Fibroblast of the aortic adventitia (primary cell): ENCODE measurements at regions not wholly inside any gene's neighbourhood (a gene's known extent, or its start where the extent isn't known, plus 50 kb on each side); places are given as distances from the start of the nearest gene placed in this dataset.

ENCODE experiments used
- DNase-seq: peaks from one replicate; pipeline ENCODE4 v3.0.0-alpha.2; 2010; ENCODE audit warnings: low read depth
- H3K4me3 ChIP-seq: 2 replicates; pipeline ENCODE4 v1.5.1; 2011; ENCODE audit warnings: low read depth, mild to moderate bottlenecking, control low read depth, low read length, moderate library complexity
- TF ChIP-seq, protein P1 (sequence below): IDR thresholded peaks from 2 replicates; pipeline ENCODE4 v1.5.1; 2011; ENCODE audit warnings: mild to moderate bottlenecking, low read length, control low read depth, inconsistent platforms; ENCODE audit not compliant: insufficient read depth

DNA sequence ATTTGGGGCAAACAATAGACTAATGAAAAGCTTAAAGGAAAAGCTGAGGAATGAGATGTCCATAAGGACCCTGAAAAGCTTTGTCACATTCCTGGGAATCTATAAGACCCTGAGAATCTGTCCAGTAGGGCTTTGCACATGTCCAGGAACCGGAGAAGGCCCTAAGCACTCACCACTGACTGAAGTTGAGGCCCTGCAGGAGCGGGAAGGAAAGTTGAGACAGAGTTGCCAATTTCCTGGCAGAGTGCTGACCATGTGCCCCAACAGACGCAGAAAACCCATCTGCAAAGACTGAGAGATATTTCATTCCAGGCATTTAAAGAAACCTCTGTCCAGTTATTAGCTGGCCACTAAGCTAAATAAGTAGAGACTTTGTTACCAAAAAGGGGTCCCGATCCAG, 890.5 kb downstream of the UQCRFS1 start:
- no peak overlapping the region for H3K4me3 ChIP-seq

DNA sequence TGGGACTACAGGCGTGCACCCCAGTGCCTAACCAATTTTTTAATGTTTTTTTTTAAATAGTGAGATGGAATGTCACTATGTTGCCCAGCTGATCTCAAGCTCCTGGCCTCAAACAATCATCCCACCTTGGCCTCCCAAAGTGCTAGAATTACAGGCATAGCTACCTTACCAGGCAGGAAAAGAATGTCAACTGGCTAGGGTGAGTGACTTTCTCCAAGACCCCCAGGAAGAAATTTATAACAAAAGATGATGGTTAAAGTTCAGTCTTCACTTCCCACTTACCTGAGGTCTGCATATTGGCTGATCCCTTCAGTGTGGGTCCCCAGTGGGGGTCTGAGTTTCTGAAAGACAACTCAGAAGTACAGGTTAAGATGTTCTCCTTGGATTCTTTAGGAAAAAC, 893.0 kb downstream of the UQCRFS1 start:
- no peak overlapping the region for H3K4me3 ChIP-seq
- DNase-seq = no peak
- TF ChIP-seq, protein P1, sequence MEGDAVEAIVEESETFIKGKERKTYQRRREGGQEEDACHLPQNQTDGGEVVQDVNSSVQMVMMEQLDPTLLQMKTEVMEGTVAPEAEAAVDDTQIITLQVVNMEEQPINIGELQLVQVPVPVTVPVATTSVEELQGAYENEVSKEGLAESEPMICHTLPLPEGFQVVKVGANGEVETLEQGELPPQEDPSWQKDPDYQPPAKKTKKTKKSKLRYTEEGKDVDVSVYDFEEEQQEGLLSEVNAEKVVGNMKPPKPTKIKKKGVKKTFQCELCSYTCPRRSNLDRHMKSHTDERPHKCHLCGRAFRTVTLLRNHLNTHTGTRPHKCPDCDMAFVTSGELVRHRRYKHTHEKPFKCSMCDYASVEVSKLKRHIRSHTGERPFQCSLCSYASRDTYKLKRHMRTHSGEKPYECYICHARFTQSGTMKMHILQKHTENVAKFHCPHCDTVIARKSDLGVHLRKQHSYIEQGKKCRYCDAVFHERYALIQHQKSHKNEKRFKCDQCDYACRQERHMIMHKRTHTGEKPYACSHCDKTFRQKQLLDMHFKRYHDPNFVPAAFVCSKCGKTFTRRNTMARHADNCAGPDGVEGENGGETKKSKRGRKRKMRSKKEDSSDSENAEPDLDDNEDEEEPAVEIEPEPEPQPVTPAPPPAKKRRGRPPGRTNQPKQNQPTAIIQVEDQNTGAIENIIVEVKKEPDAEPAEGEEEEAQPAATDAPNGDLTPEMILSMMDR = no peak

More for the DNA sequence above, 890.5 kb downstream of the UQCRFS1 start:
- DNase-seq = no peak
- TF ChIP-seq, protein P1 = no peak

DNA sequence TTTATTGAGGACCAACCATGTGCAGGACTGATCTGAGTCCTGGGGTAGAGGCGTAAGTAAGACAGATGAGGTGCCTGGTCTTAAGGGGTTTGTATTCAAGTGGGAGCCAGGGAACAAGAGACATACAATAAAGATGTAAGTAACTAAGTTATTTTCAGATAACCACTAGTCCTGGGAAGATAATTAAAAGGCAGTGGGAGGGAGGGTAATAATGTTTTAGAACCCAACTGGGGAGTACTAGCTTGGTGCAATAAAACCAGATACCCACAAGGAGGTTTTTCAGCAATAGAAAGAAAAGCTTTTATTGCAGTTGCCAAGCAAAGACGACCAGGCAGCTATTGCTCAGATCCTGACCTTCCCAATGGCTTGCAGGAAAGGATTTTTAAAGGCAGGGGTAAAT, 893.7 kb downstream of the UQCRFS1 start:
- DNase-seq = no peak
- TF ChIP-seq, protein P1 = no peak
- H3K4me3 ChIP-seq = no peak overlapping the region

DNA sequence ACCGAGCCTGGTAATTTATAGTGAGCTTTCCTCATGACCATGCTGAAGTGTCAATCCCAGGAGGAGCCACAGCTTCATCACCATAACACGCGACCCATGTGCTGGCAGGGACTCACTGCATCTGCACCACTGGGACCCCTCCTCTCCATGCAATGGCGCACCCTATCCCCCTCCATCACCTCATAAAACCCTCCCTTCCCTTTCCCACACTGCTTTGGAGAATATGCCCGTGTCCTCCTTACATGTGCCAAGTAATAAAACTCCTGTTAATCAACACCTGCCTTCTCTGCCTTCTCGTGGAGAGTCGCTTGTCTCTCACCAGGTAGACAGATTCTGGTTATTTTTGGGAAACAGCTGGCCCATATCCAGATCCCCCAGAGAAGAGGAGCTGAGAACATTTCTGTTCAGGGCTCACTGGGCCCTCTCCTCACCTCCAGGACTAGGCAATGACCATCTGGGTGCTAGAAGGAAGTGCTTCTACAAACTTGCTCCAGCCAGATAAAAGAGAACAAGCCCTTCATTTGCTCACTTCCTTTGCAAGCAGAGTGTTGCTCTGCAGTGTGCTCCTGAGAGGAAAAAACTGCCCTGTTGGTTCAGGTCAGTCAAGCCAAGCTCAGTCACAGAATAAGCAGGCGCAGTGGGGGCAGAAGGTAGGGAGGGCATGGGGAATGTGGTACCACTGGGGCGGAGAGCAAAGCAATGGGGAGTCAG, 894.3 kb downstream of the UQCRFS1 start:
- TF ChIP-seq, protein P1 = no peak
- no peak for DNase-seq

DNA sequence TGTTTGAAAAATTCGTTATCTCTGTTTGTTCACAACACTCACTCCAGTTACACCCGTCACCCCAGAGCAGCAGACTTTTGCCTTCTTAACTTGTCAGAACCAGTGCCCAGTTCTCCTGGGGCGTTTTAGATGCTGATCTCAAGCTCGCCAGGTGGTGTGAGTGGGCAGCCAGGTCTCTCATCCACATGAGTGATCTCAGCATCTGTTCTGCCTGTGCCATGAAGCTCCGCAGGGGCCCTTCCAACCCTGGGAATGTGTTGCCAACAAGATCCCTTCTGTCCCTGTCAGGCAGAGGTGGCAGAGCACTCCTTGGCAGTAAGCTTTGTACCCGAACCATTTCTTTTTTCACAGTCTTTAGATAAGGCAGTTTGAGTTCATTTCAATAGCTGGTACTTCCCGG, 896.5 kb downstream of the UQCRFS1 start:
- no peak overlapping the region for H3K4me3 ChIP-seq
- no peak for DNase-seq
- TF ChIP-seq, protein P1 = no peak

More for the DNA sequence above, 894.3 kb downstream of the UQCRFS1 start:
- H3K4me3 ChIP-seq = no peak overlapping the region

DNA sequence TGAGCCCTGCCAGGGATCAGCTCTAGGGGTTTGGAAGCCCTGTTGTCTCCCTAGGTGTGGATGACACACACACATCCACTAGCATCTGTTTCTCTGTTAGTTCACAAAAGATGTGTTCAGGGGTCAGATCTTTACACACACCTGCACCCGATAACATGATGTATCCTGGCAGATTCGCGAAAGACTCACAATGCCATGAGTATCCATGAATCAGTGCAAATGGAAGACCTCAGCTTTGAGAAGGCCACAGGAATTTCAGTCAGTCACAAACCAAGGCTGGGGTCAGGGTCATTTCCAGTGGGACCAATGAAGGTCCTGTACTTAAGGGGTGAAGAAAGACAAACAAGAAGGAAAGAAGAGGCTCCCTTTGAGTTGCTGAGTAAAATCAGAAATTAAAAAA, 898.2 kb downstream of the UQCRFS1 start:
- no peak overlapping the region for H3K4me3 ChIP-seq
- TF ChIP-seq, protein P1 = no peak
- no peak for DNase-seq

DNA sequence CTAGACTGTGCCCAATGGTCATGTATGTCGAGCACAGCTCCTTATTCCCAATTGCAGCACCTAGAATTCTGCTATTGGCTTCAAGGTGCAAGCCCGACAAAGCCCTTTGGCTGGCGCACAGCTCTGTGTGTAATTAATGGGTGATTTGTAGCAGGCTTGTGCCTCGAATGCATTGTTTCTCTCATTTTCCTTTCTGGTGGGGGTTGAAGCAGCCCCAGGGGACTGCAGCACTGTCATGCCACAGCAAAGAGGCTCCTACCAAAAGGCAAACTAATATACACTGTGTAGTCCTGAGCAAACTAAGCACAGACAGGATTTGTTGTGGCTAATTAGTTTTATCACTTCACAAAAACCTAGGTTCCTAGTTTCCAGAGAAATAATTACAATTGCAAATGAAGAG, 898.7 kb downstream of the UQCRFS1 start:
- TF ChIP-seq, protein P1 = no peak
- H3K4me3 ChIP-seq = no peak overlapping the region
- DNase-seq = no peak
